ENCODE measurements at regions not wholly inside any gene's neighbourhood (a gene's known extent, or its start where the extent isn't known, plus 50 kb on each side); places are given as distances from the start of the nearest gene placed in this dataset.

DNA sequence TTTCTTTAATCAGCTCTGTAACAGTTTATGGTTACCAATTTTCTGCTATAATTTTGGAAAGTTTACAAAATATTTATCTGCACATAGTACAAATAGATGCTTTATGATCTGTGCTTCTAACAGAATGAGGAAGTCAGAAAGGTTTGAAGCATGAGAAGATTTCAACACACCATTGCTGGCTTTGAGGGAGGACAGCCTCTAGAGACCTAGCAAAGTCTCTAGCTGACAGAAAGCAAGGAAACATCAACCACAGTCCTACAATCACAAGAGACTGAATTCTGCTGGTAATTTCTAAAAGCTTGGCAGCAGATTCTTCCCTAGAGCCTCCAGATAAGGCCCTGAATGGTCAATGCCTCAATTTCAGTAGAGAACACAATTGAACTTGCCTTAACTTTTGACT is 750.8 kb upstream of the SLC35B3 start:
- intact Hi-C loops (cut with DNase I), result no loop called here
- TF ChIP-seq POLR2A (IDR thresholded peaks at IDR 0.05), result no peak
- no peak for TF ChIP-seq CTCF (IDR thresholded peaks at IDR 0.05)
- DNase-seq, result no peak
- Histone ChIP-seq H3K27ac (no peak overlapping the region), H3K27me3 (no peaks in the 10 kb centered on the region), H3K9me3 (no peaks in the 10 kb centered on the region), H3K4me3 (replicated peaks in 1 of 3) (no peak overlapping the region), H3K4me1 (no peaks in the 10 kb centered on the region), H3K36me3 (no peaks in the 10 kb centered on the region)

- no peaks in the 10 kb centered on the region for H3K4me1 ChIP-seq
- 72 to 89% methylated on average over 2 of the region's 2 CpGs for WGBS, 2 donors
- no peak for TF ChIP-seq POLR2A (IDR thresholded peaks at IDR 0.05)
- no peak for TF ChIP-seq CTCF (IDR thresholded peaks at IDR 0.05)
- no peak overlapping the region for H3K27ac ChIP-seq
- DNase-seq, result no peak
- H3K9me3 ChIP-seq, result no peaks in the 10 kb centered on the region
- no peaks in the 10 kb centered on the region for H3K27me3 ChIP-seq
- intact Hi-C loops (cut with DNase I), result no loop called here
- no peaks in the 10 kb centered on the region for H3K36me3 ChIP-seq
- no peak overlapping the region for H3K4me3 ChIP-seq (replicated peaks in 1 of 3)
Observed at GRCh38 chr6:9178071-9178470, 742.7 kb upstream of the SLC35B3 start.

DNA sequence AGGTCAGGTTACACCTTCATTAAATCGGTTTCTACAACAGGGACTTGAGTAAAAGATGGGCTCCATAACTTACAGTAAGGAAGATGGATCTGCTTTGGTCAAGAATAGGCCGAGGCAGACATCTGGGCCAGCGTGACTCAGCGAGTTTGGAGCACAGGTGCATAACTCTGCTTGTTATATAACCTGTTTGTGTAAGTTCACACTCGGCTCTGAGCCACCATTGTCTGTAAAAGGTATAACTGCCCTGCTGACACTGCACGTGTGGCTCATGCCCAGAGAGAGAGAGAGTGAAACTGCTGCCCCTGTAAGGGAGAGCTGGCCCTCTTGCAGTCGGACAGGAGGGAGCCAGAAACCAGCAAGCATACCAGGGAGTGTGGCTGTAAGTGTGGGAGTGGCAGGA is 737.9 kb upstream of the SLC35B3 start:
- Histone ChIP-seq H3K27ac (no peak overlapping the region), H3K4me3 (replicated peaks in 1 of 3) (no peak overlapping the region), H3K36me3 (no peaks in the 10 kb centered on the region), H3K9me3 (no peaks in the 10 kb centered on the region), H3K27me3 (no peaks in the 10 kb centered on the region), H3K4me1 (no peaks in the 10 kb centered on the region)
- intact Hi-C loops (cut with DNase I), result no loop called here
- WGBS, 2 donors, result 75 to 81% methylated on average over 7 of the region's 7 CpGs
- DNase-seq, result no peak
- TF ChIP-seq CTCF (IDR thresholded peaks at IDR 0.05), result no peak

DNA sequence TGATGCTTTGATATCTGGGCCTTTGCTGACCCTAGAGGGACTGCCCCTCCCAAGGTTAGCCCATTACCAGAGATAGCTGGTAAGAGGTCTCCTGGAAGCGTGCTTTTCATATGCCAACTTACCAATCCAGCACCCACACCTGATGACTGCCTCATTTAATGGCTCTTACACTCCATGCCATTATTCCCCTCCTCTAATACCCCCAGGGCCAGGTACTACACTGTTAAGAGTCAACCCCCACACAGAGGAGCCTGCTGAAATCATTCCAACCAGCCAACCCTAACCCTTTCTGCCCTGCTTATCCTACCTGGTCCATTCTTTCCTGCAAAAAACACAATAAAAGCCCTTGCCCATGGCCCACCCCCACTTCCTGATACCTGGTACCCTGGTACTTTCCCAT is 736.8 kb upstream of the SLC35B3 start:
- Histone ChIP-seq H3K4me1 (no peaks in the 10 kb centered on the region), H3K4me3 (replicated peaks in 1 of 3) (no peak overlapping the region), H3K36me3 (no peaks in the 10 kb centered on the region), H3K27me3 (no peaks in the 10 kb centered on the region), H3K9me3 (no peaks in the 10 kb centered on the region), H3K27ac (no peak overlapping the region)
- TF ChIP-seq POLR2A (IDR thresholded peaks at IDR 0.05) (no peak), CTCF (IDR thresholded peaks at IDR 0.05) (no peak)
- intact Hi-C loops (cut with DNase I), result no loop called here
- no peak for DNase-seq
- 84 to 94% methylated on average over 1 of the region's 1 CpG for WGBS, 2 donors

DNA sequence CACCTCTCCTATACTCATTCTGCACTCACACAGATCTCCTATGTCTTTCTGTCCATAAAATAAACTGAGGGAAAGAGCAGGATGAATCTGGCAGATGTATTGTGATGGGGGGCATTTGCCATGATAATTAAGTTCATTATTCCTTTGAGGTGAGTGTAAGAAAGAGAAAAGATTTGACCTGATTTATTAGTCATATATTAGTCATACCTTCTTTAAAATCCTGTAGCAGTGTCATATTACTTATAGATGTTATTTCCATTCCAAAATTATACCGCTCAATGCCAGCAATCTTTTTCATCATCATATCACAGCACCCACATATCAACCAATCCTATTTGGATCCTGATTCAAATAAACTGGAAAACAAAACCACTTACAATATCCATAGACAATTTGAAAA is 733.3 kb upstream of the SLC35B3 start:
- no peaks in the 10 kb centered on the region for H3K4me1 ChIP-seq
- intact Hi-C loops (cut with DNase I), result no loop called here
- no peaks in the 10 kb centered on the region for H3K27me3 ChIP-seq
- 90 to 94% methylated on average over 1 of the region's 1 CpG for WGBS, 2 donors
- no peaks in the 10 kb centered on the region for H3K36me3 ChIP-seq
- no peak for DNase-seq
- H3K27ac ChIP-seq, result no peak overlapping the region
- no peak overlapping the region for H3K4me3 ChIP-seq (replicated peaks in 1 of 3)
- TF ChIP-seq POLR2A (IDR thresholded peaks at IDR 0.05) (no peak), CTCF (IDR thresholded peaks at IDR 0.05) (no peak)
- H3K9me3 ChIP-seq, result no peaks in the 10 kb centered on the region
